ENCODE measurements at regions not wholly inside any gene's neighbourhood (a gene's known extent, or its start where the extent isn't known, plus 50 kb on each side); places are given as distances from the start of the nearest gene placed in this dataset.

DNA sequence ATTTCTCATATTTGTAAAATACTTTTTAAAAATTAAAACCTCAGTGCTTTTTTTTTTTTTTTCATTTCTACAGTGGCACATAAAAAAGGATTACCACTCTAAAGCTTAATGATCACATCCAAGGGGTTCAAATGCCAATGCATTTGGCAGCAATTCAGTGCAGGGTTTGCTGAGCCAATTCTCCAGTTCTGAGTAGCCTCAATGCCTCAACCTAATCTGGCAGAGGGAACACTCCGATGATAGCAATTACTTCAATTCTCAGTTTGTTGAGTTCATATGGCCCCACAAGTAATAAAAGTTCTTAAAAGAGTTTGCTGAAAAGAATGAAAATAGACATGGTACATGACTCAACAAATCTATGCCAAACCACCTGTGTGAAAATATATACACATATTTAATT lies 79.3 kb upstream of the RBMS3 start:
- TF ChIP-seq JUNB (IDR thresholded peaks at IDR 0.05) (no peak), SIX5 (IDR thresholded peaks at IDR 0.05; ENCODE audit: low read depth, low read length, severe bottlenecking) (no peak), DPF2 (IDR thresholded peaks at IDR 0.05) (no peak), CTCF (IDR thresholded peaks at IDR 0.05 in 2 of 3, conservative IDR thresholded peaks at IDR 0.05 in 1 of 3; ENCODE audit: control insufficient read depth in 2 of 3, extremely low read depth in 1 of 3, insufficient read depth in 1 of 3, low read depth in 3 of 3, low read length in 3 of 3) (no peak), ZBTB33 (IDR thresholded peaks at IDR 0.05) (no peak), ZNF274 (IDR thresholded peaks at IDR 0.05; ENCODE audit: insufficient read depth, insufficient read length) (no peak)

Data from GM12878 (cell line).